Esophagus muscularis mucosa (tissue), 4 donors: ENCODE measurements at regions not wholly inside any gene's neighbourhood (a gene's known extent, or its start where the extent isn't known, plus 50 kb on each side); places are given as distances from the start of the nearest gene placed in this dataset.

Source experiments
- DNase-seq: peaks from one replicate; pipeline ENCODE4 v3.0.0-alpha.2; 2017; ENCODE audit errors: extremely low spot score
- H3K27ac ChIP-seq, 4 donors: fragments of 200-600 bp; sonication (generic); replicated peaks in 1 of 4; 1 replicate in 3 of 4; 2 replicates in 1 of 4; pipeline ENCODE4 v1.5.1; 2016 to 2019; ENCODE audit warnings: mild to moderate bottlenecking in 1 of 4
- H3K27me3 ChIP-seq, 4 donors: fragments of 200-600 bp; sonication (generic); one replicate each; pipeline versions ENCODE4 v1.5.1 to v1.6.0; 2016 to 2019
- H3K36me3 ChIP-seq, 4 donors: fragments of 200-600 bp; sonication (generic); one replicate each; pipeline ENCODE4 v1.5.1; 2016 to 2019
- H3K4me1 ChIP-seq, 4 donors: fragments of 200-600 bp; sonication (generic); one replicate each; pipeline ENCODE4 v1.5.1; 2016 to 2019
- H3K4me3 ChIP-seq, 4 donors: fragments of 200-600 bp; sonication (generic); 1 replicate in 2 of 4; 2 replicates in 2 of 4; pipeline ENCODE4 v1.5.1; 2016 to 2019; ENCODE audit warnings: mild to moderate bottlenecking in 4 of 4, moderate library complexity in 1 of 4
- H3K9me3 ChIP-seq, 4 donors: fragments of 200-600 bp; sonication (generic); 1 replicate in 3 of 4; 2 replicates in 1 of 4; pipeline ENCODE4 v1.5.1; 2016 to 2019
- CTCF ChIP-seq, 3 experiments: fragments of 200-600 bp in 2 of 3; fragments of 450-650 bp in 1 of 3; sonication (generic) in 2 of 3; IDR thresholded peaks; one replicate each; pipeline ENCODE4 v1.5.1; 2017 to 2019; ENCODE audit warnings: antibody characterized with exemption in 3 of 3, mild to moderate bottlenecking in 2 of 3, moderate library complexity in 1 of 3
- EP300 ChIP-seq: sonication (generic); formaldehyde crosslinking; IDR thresholded peaks from one replicate; pipeline ENCODE4 v1.6.1; 2017; ENCODE audit warnings: antibody characterized with exemption
- POLR2A ChIP-seq: fragments of 450-650 bp; IDR thresholded peaks from one replicate; pipeline ENCODE4 v1.6.1; 2017; ENCODE audit warnings: antibody characterized with exemption, moderate library complexity, mild to moderate bottlenecking, low read depth
- POLR2AphosphoS5 ChIP-seq, 2 donors: sonication (generic); formaldehyde crosslinking; IDR thresholded peaks; one replicate each; pipeline ENCODE4 v1.6.1; 2017; ENCODE audit warnings: antibody characterized with exemption in 2 of 2
- WGBS: methylation state at CpG from one replicate; pipeline ENCODE4 v1.1.5; 2018; 5-methylcytosine and 5-hydroxymethylcytosine counted together
- intact Hi-C: fragments of 100-400 bp; cut with DNase I; formaldehyde crosslinking; loops from one replicate; pipeline ENCODE4 v1.15.1; 2023

- no peaks in the 10 kb centered on the region for H3K27me3 ChIP-seq
- H3K27ac ChIP-seq: no peak overlapping the region
- DNase-seq: no peak
- intact Hi-C loops: no loop called here
- H3K4me3 ChIP-seq: no peak overlapping the region
- no peaks in the 10 kb centered on the region for H3K9me3 ChIP-seq
- TF ChIP-seq POLR2A: no peak
- no peak for TF ChIP-seq EP300
- no peak for TF ChIP-seq CTCF (IDR thresholded peaks at IDR 0.05)
- TF ChIP-seq POLR2AphosphoS5 (IDR thresholded peaks at IDR 0.05): no peak
- 67% methylated on average over 2 of the region's 2 CpGs for WGBS
- no peaks in the 10 kb centered on the region for H3K4me1 ChIP-seq
- H3K36me3 ChIP-seq: no peaks in the 10 kb centered on the region
These were observed 368.8 kb downstream of the ADCYAP1 start for GRCh38 chr18:1273469-1273868.

DNA sequence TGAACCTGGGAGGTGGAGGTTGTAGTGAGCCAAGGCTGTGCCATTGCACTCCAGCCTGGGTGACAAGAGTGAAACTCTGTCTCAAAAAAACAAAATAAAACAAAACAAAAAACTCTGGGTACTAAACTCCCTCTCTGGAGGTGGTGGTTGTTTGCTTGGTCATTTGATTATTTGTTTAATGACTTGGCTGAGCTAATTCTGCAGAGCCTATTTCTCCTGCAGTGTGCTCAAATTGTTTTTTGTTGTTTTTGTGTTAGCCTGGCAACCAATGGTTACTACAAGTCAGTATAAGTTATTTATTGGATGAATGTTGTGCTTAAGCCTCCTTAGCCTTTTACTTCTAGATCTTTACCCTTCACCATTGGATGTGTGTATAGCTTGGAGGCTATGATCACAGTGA, 387.5 kb downstream of the ADCYAP1 start:
- Histone ChIP-seq H3K4me1 (no peaks in the 10 kb centered on the region), H3K4me3 (no peak overlapping the region), H3K9me3 (no peaks in the 10 kb centered on the region), H3K27me3 (no peaks in the 10 kb centered on the region), H3K27ac (no peak overlapping the region), H3K36me3 (no peaks in the 10 kb centered on the region)
- intact Hi-C loops: no loop called here
- no peak for TF ChIP-seq CTCF (IDR thresholded peaks at IDR 0.05)
- no peak for TF ChIP-seq EP300
- TF ChIP-seq POLR2AphosphoS5 (IDR thresholded peaks at IDR 0.05): no peak
- no peak for TF ChIP-seq POLR2A
- DNase-seq: no peak

GRCh38 chr18:1294229-1294628, 389.6 kb downstream of the ADCYAP1 start:
- Histone ChIP-seq H3K27ac (no peak overlapping the region), H3K36me3 (no peaks in the 10 kb centered on the region), H3K9me3 (no peaks in the 10 kb centered on the region), H3K4me1 (no peaks in the 10 kb centered on the region), H3K4me3 (no peak overlapping the region), H3K27me3 (no peaks in the 10 kb centered on the region)
- DNase-seq: no peak
- WGBS: 70% methylated on average over 4 of the region's 4 CpGs
- intact Hi-C loops: no loop called here
- TF ChIP-seq EP300 (no peak), CTCF (IDR thresholded peaks at IDR 0.05) (no peak), POLR2A (no peak), POLR2AphosphoS5 (IDR thresholded peaks at IDR 0.05) (no peak)

- no peak for TF ChIP-seq CTCF (IDR thresholded peaks at IDR 0.05)
- no peak for TF ChIP-seq POLR2A
- no peak for TF ChIP-seq EP300
- no peak for TF ChIP-seq POLR2AphosphoS5 (IDR thresholded peaks at IDR 0.05)
- intact Hi-C loops: no loop called here
- Histone ChIP-seq H3K27me3 (no peaks in the 10 kb centered on the region), H3K4me3 (no peak overlapping the region), H3K27ac (no peak overlapping the region), H3K36me3 (no peaks in the 10 kb centered on the region), H3K4me1 (no peaks in the 10 kb centered on the region), H3K9me3 (no peaks in the 10 kb centered on the region)
- DNase-seq: no peak
- 80% methylated on average over 6 of the region's 6 CpGs for WGBS
These were observed 391.6 kb downstream of the ADCYAP1 start for GRCh38 chr18:1296237-1296636.

DNA sequence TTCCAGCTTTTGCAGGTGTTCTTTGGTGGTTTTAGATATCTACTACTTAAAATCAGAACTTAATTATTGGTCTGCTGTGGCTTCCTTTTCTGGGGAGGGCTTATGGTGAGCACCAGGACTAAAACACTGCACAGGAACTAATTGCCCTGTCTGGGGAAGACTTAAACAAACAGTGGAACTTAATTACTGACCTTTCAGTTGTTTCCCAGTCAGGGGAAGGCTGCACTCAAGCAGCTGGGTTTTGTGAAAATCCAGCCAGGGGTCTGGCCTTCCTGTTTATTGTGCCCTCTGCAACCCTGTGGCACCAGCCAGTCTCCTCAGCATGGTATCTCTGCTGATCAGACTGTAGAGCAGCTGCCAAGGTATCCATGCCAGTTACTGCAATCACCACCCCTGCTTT, 398.2 kb downstream of the ADCYAP1 start:
- Histone ChIP-seq H3K27me3 (no peaks in the 10 kb centered on the region), H3K9me3 (no peaks in the 10 kb centered on the region), H3K27ac (no peak overlapping the region), H3K4me3 (no peak overlapping the region), H3K4me1 (no peaks in the 10 kb centered on the region), H3K36me3 (no peaks in the 10 kb centered on the region)
- no peak for TF ChIP-seq POLR2A
- TF ChIP-seq POLR2AphosphoS5 (IDR thresholded peaks at IDR 0.05): no peak
- no peak for TF ChIP-seq CTCF (IDR thresholded peaks at IDR 0.05)
- TF ChIP-seq EP300: no peak
- DNase-seq: no peak
- intact Hi-C loops: no loop called here
